ENCODE measurements at regions not wholly inside any gene's neighbourhood (a gene's known extent, or its start where the extent isn't known, plus 50 kb on each side); places are given as distances from the start of the nearest gene placed in this dataset.

DNA sequence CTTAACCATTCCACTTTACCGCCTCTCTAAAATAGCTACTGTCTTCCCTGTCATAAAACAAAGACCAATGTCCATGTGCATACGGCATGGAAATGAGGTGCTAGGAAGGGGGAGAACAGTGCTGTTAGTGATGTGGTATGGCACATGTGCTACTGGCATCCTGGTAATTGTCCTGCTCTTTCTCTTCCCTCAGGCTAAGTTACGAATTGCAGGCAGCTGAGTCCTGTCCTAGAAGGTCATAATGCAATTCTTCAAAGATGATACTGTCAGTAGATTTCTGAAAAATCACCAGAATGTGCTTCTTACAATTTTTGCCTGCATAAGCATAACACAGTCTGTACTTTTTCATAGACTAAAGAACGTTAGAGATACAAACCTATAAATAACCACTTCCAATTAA lies 216.8 kb downstream of the RSL24D1 start:
- Histone ChIP-seq H2BK120ac (ENCODE audit: low read depth, low read length) (no peak overlapping the region), H3K27me3 (ENCODE audit: control insufficient read depth in 3 of 3, insufficient read depth in 3 of 3, low read depth in 1 of 3, low read length in 3 of 3) (peaks cover 0 to 3% (median 0%) of the 10 kb centered on the region in 3 experiments), H3K18ac (ENCODE audit: low read length) (no peak overlapping the region), H2AK5ac (ENCODE audit: low read depth, low read length) (no peak overlapping the region), H3K79me1 (ENCODE audit: low read depth, low read length) (no peaks in the 10 kb centered on the region), H3K23ac (ENCODE audit: low read depth, low read length, poor library complexity) (no peak overlapping the region), H3K14ac (ENCODE audit: low read length) (no peak overlapping the region), H2AFZ (ENCODE audit: low read length) (no peak overlapping the region), H2BK12ac (ENCODE audit: low read length) (no peak overlapping the region), H3K4me1 (ENCODE audit: control insufficient read depth in 2 of 2, insufficient read depth in 1 of 2, low read depth in 1 of 2, low read length in 2 of 2) (no peaks in the 10 kb centered on the region), H3K36me3 (replicated peaks in 1 of 2; ENCODE audit: control insufficient read depth in 2 of 2, insufficient read depth in 2 of 2, low read length in 2 of 2) (no peaks in the 10 kb centered on the region), H3K9ac (ENCODE audit: low read depth, low read length, poor library complexity) (no peak overlapping the region), H4K91ac (ENCODE audit: low read depth, low read length, poor library complexity) (no peak overlapping the region), H2BK15ac (ENCODE audit: low read length) (no peak overlapping the region), H3K9me3 (replicated peaks in 1 of 2; ENCODE audit: control insufficient read depth in 2 of 2, insufficient read depth in 1 of 2, low read depth in 1 of 2, low read length in 2 of 2) (no peaks in the 10 kb centered on the region), H3K4ac (ENCODE audit: low read length) (no peak overlapping the region), H3K27ac (replicated peaks; ENCODE audit: low read length) (no peak overlapping the region), H2BK5ac (ENCODE audit: low read length) (no peak overlapping the region), H3K4me3 (ENCODE audit: low read length in 2 of 2) (no peak overlapping the region), H4K8ac (ENCODE audit: low read depth, low read length) (no peak overlapping the region), H3K4me2 (ENCODE audit: insufficient read depth, low read length, poor library complexity, severe bottlenecking) (no peak overlapping the region)
- DNase-seq (ENCODE audit: low spot score), result no peak
- WGBS, 2 donors (ENCODE audit: extremely low coverage in 2 of 2, insufficient read length in 2 of 2, insufficient replicate concordance in 1 of 2), result no CpG with 5 or more reads among the region's 4 CpGs

DNA sequence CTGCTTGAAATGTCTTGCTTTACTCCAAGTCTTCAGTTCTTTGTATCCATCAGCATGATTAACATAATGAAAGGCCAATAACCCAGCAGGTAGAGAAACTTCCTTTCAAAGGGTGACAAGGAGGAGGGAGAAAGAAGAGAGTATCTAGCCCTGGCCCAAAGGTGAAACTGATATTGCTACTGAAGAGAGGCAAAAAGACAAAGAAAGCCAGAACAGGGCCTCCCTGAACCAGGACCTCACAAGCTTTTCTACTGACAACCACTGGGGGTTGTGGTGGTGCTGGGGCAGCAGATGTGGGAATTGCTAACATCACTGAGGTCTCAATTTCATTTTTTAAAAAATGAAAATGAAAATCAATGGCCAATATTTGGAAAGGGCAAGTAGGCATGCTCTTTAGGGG lies 234.1 kb downstream of the RSL24D1 start:
- Histone ChIP-seq H4K8ac (ENCODE audit: low read depth, low read length) (no peak overlapping the region), H3K27me3 (ENCODE audit: control insufficient read depth in 3 of 3, insufficient read depth in 3 of 3, low read depth in 1 of 3, low read length in 3 of 3) (no peaks in the 10 kb centered on the region), H3K4me1 (ENCODE audit: control insufficient read depth in 2 of 2, insufficient read depth in 1 of 2, low read depth in 1 of 2, low read length in 2 of 2) (peaks cover 0 to 2% of the 10 kb centered on the region in 2 donors), H3K14ac (ENCODE audit: low read length) (no peak overlapping the region), H3K18ac (ENCODE audit: low read length) (no peak overlapping the region), H2BK12ac (ENCODE audit: low read length) (no peak overlapping the region), H2BK120ac (ENCODE audit: low read depth, low read length) (no peak overlapping the region), H3K4me3 (ENCODE audit: low read length in 2 of 2) (no peak overlapping the region), H3K9me3 (replicated peaks in 1 of 2; ENCODE audit: control insufficient read depth in 2 of 2, insufficient read depth in 1 of 2, low read depth in 1 of 2, low read length in 2 of 2) (peaks cover 0 to 5% of the 10 kb centered on the region in 2 donors), H2AK5ac (ENCODE audit: low read depth, low read length) (no peak overlapping the region), H2BK5ac (ENCODE audit: low read length) (no peak overlapping the region), H3K9ac (ENCODE audit: low read depth, low read length, poor library complexity) (no peak overlapping the region), H2BK15ac (ENCODE audit: low read length) (no peak overlapping the region), H4K91ac (ENCODE audit: low read depth, low read length, poor library complexity) (no peak overlapping the region), H3K27ac (replicated peaks; ENCODE audit: low read length) (no peak overlapping the region), H3K4ac (ENCODE audit: low read length) (no peak overlapping the region), H3K23ac (ENCODE audit: low read depth, low read length, poor library complexity) (no peak overlapping the region), H3K4me2 (ENCODE audit: insufficient read depth, low read length, poor library complexity, severe bottlenecking) (no peak overlapping the region), H2AFZ (ENCODE audit: low read length) (no peak overlapping the region), H3K79me1 (ENCODE audit: low read depth, low read length) (no peaks in the 10 kb centered on the region), H3K36me3 (replicated peaks in 1 of 2; ENCODE audit: control insufficient read depth in 2 of 2, insufficient read depth in 2 of 2, low read length in 2 of 2) (no peaks in the 10 kb centered on the region)
- DNase-seq (ENCODE audit: low spot score), result no peak

DNA sequence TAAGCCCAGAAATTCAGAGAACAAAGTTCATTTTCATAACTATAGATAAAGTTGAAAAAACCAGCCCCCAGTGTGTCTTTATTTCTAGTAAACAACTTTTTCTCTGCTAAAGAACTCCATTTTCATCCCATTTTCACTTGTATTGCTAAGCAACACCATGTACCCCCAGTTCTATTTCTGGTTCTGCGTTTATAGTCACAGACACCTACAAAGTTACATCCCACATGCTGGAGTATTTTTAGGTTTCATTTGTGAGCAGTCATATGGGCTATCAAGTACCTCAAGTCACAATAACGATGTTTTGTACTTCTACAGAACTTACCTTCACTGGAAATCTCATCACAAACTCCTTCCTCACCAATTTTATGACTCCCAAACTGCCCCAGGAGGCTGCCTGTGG lies 236.5 kb downstream of the RSL24D1 start:
- no peak overlapping the region for H3K4ac ChIP-seq (ENCODE audit: low read length)
- H4K91ac ChIP-seq (ENCODE audit: low read depth, low read length, poor library complexity), result no peak overlapping the region
- H3K14ac ChIP-seq (ENCODE audit: low read length), result no peak overlapping the region
- no peak overlapping the region for H3K18ac ChIP-seq (ENCODE audit: low read length)
- H3K36me3 ChIP-seq (replicated peaks in 1 of 2; ENCODE audit: control insufficient read depth in 2 of 2, insufficient read depth in 2 of 2, low read length in 2 of 2), result no peaks in the 10 kb centered on the region
- H3K23ac ChIP-seq (ENCODE audit: low read depth, low read length, poor library complexity), result no peak overlapping the region
- H2BK120ac ChIP-seq (ENCODE audit: low read depth, low read length), result no peak overlapping the region
- H2AFZ ChIP-seq (ENCODE audit: low read length), result no peak overlapping the region
- H3K4me1 ChIP-seq (ENCODE audit: control insufficient read depth in 2 of 2, insufficient read depth in 1 of 2, low read depth in 1 of 2, low read length in 2 of 2), result peaks cover 0 to 2% of the 10 kb centered on the region in 2 donors
- H3K4me3 ChIP-seq (ENCODE audit: low read length in 2 of 2), result no peak overlapping the region
- no peak for DNase-seq (ENCODE audit: low spot score)
- no peak overlapping the region for H2BK12ac ChIP-seq (ENCODE audit: low read length)
- no peak overlapping the region for H2AK5ac ChIP-seq (ENCODE audit: low read depth, low read length)
- H2BK5ac ChIP-seq (ENCODE audit: low read length), result no peak overlapping the region
- H2BK15ac ChIP-seq (ENCODE audit: low read length), result no peak overlapping the region
- H3K27me3 ChIP-seq (ENCODE audit: control insufficient read depth in 3 of 3, insufficient read depth in 3 of 3, low read depth in 1 of 3, low read length in 3 of 3), result no peaks in the 10 kb centered on the region
- H3K9me3 ChIP-seq (replicated peaks in 1 of 2; ENCODE audit: control insufficient read depth in 2 of 2, insufficient read depth in 1 of 2, low read depth in 1 of 2, low read length in 2 of 2), result peaks cover 0 to 2% of the 10 kb centered on the region in 2 donors
- H4K8ac ChIP-seq (ENCODE audit: low read depth, low read length), result no peak overlapping the region
- H3K27ac ChIP-seq (replicated peaks; ENCODE audit: low read length), result no peak overlapping the region
- no peaks in the 10 kb centered on the region for H3K79me1 ChIP-seq (ENCODE audit: low read depth, low read length)
- H3K4me2 ChIP-seq (ENCODE audit: insufficient read depth, low read length, poor library complexity, severe bottlenecking), result no peak overlapping the region
- no peak overlapping the region for H3K9ac ChIP-seq (ENCODE audit: low read depth, low read length, poor library complexity)
- WGBS, 2 donors (ENCODE audit: extremely low coverage in 2 of 2, insufficient read length in 2 of 2, insufficient replicate concordance in 1 of 2), result no CpG with 5 or more reads among the region's 2 CpGs

DNA sequence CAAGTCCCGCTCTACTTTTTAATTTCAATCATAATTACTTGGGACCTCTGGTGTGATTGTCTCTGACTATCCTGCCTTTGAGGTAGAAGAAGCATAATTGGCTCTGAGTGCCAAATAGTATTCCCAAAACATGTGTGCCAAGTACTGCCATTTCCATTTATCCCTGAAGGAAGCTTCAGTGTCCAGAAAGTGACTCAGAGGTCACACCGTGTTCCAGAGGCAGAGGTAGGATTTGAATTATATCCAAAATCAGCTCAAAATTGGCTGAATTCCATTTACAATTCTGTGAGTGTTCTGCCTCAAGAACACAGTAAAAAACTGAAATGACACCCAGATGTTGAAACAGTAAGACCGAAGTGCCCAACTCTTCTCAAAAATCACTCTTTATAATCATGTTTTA lies 255.3 kb downstream of the RSL24D1 start:
- no peak overlapping the region for H3K4ac ChIP-seq (ENCODE audit: low read length)
- no peak overlapping the region for H3K9ac ChIP-seq (ENCODE audit: low read depth, low read length, poor library complexity)
- WGBS, 2 donors (ENCODE audit: extremely low coverage in 2 of 2, insufficient read length in 2 of 2, insufficient replicate concordance in 1 of 2), result no CpG with 5 or more reads among the region's 3 CpGs

More for the DNA sequence above, 255.3 kb downstream of the RSL24D1 start:
- H2AK5ac ChIP-seq (ENCODE audit: low read depth, low read length), result no peak overlapping the region
- H3K18ac ChIP-seq (ENCODE audit: low read length), result no peak overlapping the region
- no peak overlapping the region for H2AFZ ChIP-seq (ENCODE audit: low read length)
- no peak overlapping the region for H2BK5ac ChIP-seq (ENCODE audit: low read length)
- no peak overlapping the region for H2BK15ac ChIP-seq (ENCODE audit: low read length)
- no peaks in the 10 kb centered on the region for H3K4me1 ChIP-seq (ENCODE audit: control insufficient read depth in 2 of 2, insufficient read depth in 1 of 2, low read depth in 1 of 2, low read length in 2 of 2)
- H2BK12ac ChIP-seq (ENCODE audit: low read length), result no peak overlapping the region
- no peak overlapping the region for H3K23ac ChIP-seq (ENCODE audit: low read depth, low read length, poor library complexity)
- no peak overlapping the region for H3K14ac ChIP-seq (ENCODE audit: low read length)
- no peak overlapping the region for H3K4me3 ChIP-seq (ENCODE audit: low read length in 2 of 2)
- H2BK120ac ChIP-seq (ENCODE audit: low read depth, low read length), result no peak overlapping the region
- H3K36me3 ChIP-seq (replicated peaks in 1 of 2; ENCODE audit: control insufficient read depth in 2 of 2, insufficient read depth in 2 of 2, low read length in 2 of 2), result no peaks in the 10 kb centered on the region
- H3K27ac ChIP-seq (replicated peaks; ENCODE audit: low read length), result no peak overlapping the region
- H4K91ac ChIP-seq (ENCODE audit: low read depth, low read length, poor library complexity), result no peak overlapping the region
- H3K27me3 ChIP-seq (ENCODE audit: control insufficient read depth in 3 of 3, insufficient read depth in 3 of 3, low read depth in 1 of 3, low read length in 3 of 3), result no peaks in the 10 kb centered on the region
- no peak overlapping the region for H3K4me2 ChIP-seq (ENCODE audit: insufficient read depth, low read length, poor library complexity, severe bottlenecking)
- H3K79me1 ChIP-seq (ENCODE audit: low read depth, low read length), result no peaks in the 10 kb centered on the region
- DNase-seq (ENCODE audit: low spot score), result no peak
- no peaks in the 10 kb centered on the region for H3K9me3 ChIP-seq (replicated peaks in 1 of 2; ENCODE audit: control insufficient read depth in 2 of 2, insufficient read depth in 1 of 2, low read depth in 1 of 2, low read length in 2 of 2)
- H4K8ac ChIP-seq (ENCODE audit: low read depth, low read length), result no peak overlapping the region

Data from neuronal stem cell (in vitro differentiated cells).